Endodermal cell (in vitro differentiated cells): ENCODE measurements at regions not wholly inside any gene's neighbourhood (a gene's known extent, or its start where the extent isn't known, plus 50 kb on each side); places are given as distances from the start of the nearest gene placed in this dataset.

Experiments used
- DNase-seq: peaks from one replicate; pipeline ENCODE4 v3.0.0-alpha.2; 2017
- H3K27ac ChIP-seq: 2 replicates; pipeline ENCODE4 v1.5.1; 2013; ENCODE audit warnings: mild to moderate bottlenecking, low read depth, low read length, moderate library complexity
- H3K27me3 ChIP-seq: 2 replicates; pipeline ENCODE4 v1.6.1; 2013; ENCODE audit warnings: mild to moderate bottlenecking, low read length, moderate library complexity; ENCODE audit not compliant: insufficient read depth, control insufficient read depth, poor library complexity, severe bottlenecking
- H3K36me3 ChIP-seq: 2 replicates; pipeline ENCODE4 v1.7.0; 2013; ENCODE audit warnings: mild to moderate bottlenecking, low read length, moderate library complexity; ENCODE audit not compliant: control insufficient read depth, insufficient read depth
- H3K4me1 ChIP-seq: one replicate; pipeline ENCODE4 v1.7.0; 2013; ENCODE audit warnings: low read length; ENCODE audit not compliant: control insufficient read depth, insufficient read depth
- H3K4me3 ChIP-seq: 2 replicates; pipeline ENCODE4 v1.5.1; 2013; ENCODE audit warnings: mild to moderate bottlenecking, low read length, moderate library complexity
- H3K9ac ChIP-seq: 2 replicates; pipeline ENCODE4 v1.6.1; 2013; ENCODE audit warnings: mild to moderate bottlenecking, low read length, moderate library complexity; ENCODE audit not compliant: poor library complexity, severe bottlenecking; ENCODE audit errors: extremely low read depth
- H3K9me3 ChIP-seq: 2 replicates; pipeline ENCODE4 v1.6.1; 2013; ENCODE audit warnings: mild to moderate bottlenecking, low read length, moderate library complexity; ENCODE audit not compliant: control insufficient read depth
- H3K27ac Mint-ChIP-seq: 2 replicates; pipeline ENCODE4 v1.8.0; 2020; ENCODE audit warnings: mixed read lengths
- H3K27me3 Mint-ChIP-seq: 2 replicates; pipeline ENCODE4 v1.8.0; 2021; ENCODE audit warnings: mild to moderate bottlenecking, mixed read lengths; ENCODE audit not compliant: insufficient read depth
- H3K36me3 Mint-ChIP-seq: 2 replicates; pipeline ENCODE4 v1.8.0; 2020; ENCODE audit warnings: low read depth, mixed read lengths
- H3K4me1 Mint-ChIP-seq: 2 replicates; pipeline ENCODE4 v1.8.0; 2020; ENCODE audit warnings: mixed read lengths
- H3K4me3 Mint-ChIP-seq: 2 replicates; pipeline ENCODE4 v1.8.0; 2020; ENCODE audit warnings: mild to moderate bottlenecking, moderate library complexity, mixed read lengths
- H3K9me3 Mint-ChIP-seq: 2 replicates; pipeline ENCODE4 v1.8.0; 2020; ENCODE audit warnings: mild to moderate bottlenecking, mixed read lengths
- WGBS, 2 experiments: methylation state at CpG; one replicate each; pipeline versions ENCODE4 v1.1.5 to v1.1.7; 2013; ENCODE audit warnings: missing lambda C conversion rate in 2 of 2, mixed read lengths in 1 of 2; ENCODE audit not compliant: insufficient coverage in 1 of 2, insufficient read length in 1 of 2; 5-methylcytosine and 5-hydroxymethylcytosine counted together
- TF ChIP-seq, protein P1 (sequence below): fragments of 200-600 bp; sonication (generic); conservative IDR thresholded peaks from 2 replicates; pipeline ENCODE4 v1.5.0; 2021; ENCODE audit warnings: antibody characterized with exemption, mild to moderate bottlenecking

- H3K27ac Mint-ChIP-seq, result no peak overlapping the region
- no peak overlapping the region for H3K4me3 ChIP-seq
- TF ChIP-seq, protein P1, sequence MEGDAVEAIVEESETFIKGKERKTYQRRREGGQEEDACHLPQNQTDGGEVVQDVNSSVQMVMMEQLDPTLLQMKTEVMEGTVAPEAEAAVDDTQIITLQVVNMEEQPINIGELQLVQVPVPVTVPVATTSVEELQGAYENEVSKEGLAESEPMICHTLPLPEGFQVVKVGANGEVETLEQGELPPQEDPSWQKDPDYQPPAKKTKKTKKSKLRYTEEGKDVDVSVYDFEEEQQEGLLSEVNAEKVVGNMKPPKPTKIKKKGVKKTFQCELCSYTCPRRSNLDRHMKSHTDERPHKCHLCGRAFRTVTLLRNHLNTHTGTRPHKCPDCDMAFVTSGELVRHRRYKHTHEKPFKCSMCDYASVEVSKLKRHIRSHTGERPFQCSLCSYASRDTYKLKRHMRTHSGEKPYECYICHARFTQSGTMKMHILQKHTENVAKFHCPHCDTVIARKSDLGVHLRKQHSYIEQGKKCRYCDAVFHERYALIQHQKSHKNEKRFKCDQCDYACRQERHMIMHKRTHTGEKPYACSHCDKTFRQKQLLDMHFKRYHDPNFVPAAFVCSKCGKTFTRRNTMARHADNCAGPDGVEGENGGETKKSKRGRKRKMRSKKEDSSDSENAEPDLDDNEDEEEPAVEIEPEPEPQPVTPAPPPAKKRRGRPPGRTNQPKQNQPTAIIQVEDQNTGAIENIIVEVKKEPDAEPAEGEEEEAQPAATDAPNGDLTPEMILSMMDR, result no peak
Measured at GRCh38 chr14:84926656-84927055, 603.3 kb upstream of the FLRT2 start.

DNA sequence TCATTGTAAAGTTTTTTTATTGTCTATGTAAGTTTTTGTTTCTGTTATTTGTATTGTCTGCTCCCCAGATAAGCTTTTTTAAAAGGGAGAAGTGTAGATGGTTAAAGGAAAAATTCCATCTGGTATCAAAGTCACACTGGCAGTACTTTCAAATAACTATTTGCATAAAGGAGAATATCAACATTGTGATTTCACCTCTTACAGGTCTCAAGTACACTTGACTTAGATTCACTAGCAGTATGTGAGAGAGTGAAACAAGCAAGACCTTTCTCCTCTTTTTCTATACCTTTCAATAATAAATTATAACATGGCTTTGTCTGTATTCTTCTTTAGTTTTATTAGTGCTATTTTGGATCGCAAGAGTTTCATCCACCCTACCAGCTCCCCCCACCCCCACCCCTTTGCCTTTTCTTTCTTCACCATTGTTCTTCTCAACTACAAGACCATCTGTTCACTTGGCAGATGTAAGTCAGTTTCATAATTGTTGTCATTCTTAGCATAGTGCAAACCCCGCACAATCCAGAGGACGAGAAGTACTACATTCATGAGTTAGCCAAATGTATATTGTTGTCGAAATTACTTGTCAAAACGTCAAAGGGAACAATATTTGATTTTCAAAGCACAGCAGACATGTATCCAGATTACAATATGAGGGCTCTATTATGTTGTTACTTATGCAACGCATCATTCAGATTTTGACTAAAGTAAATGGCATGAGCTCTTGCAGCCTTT lies 602.7 kb upstream of the FLRT2 start:
- Mint-ChIP-seq H3K9me3 (no peaks in the 10 kb centered on the region), H3K4me1 (peaks cover 5% of the 10 kb centered on the region), H3K27me3 (no peaks in the 10 kb centered on the region), H3K4me3 (no peak overlapping the region), H3K36me3 (no peaks in the 10 kb centered on the region), H3K27ac (no peak overlapping the region)
- H3K36me3 ChIP-seq, result no peaks in the 10 kb centered on the region
- peak overlapping the region; percentile 45 for H3K27ac ChIP-seq
- H3K4me1 ChIP-seq, result no peaks in the 10 kb centered on the region
- no peak overlapping the region for H3K4me3 ChIP-seq
- H3K9me3 ChIP-seq, result no peaks in the 10 kb centered on the region
- no peak overlapping the region for H3K9ac ChIP-seq
- no peaks in the 10 kb centered on the region for H3K27me3 ChIP-seq
- 80 to 96% methylated on average over 5 to 6 of the region's 6 CpGs for WGBS, 2 experiments
- DNase-seq, result no peak
- TF ChIP-seq, protein P1, result no peak

More at GRCh38 chr14:84926656-84927055, 603.3 kb upstream of the FLRT2 start:
- Histone ChIP-seq H3K27ac (no peak overlapping the region), H3K9ac (no peak overlapping the region), H3K4me1 (no peaks in the 10 kb centered on the region), H3K36me3 (no peaks in the 10 kb centered on the region), H3K27me3 (no peaks in the 10 kb centered on the region), H3K9me3 (no peaks in the 10 kb centered on the region)
- Mint-ChIP-seq H3K36me3 (no peaks in the 10 kb centered on the region), H3K27me3 (no peaks in the 10 kb centered on the region), H3K4me1 (peaks cover 5% of the 10 kb centered on the region), H3K9me3 (no peaks in the 10 kb centered on the region), H3K4me3 (no peak overlapping the region)
- no peak for DNase-seq
- WGBS, 2 experiments, result no CpG with 5 or more reads among the region's 1 CpG

DNA sequence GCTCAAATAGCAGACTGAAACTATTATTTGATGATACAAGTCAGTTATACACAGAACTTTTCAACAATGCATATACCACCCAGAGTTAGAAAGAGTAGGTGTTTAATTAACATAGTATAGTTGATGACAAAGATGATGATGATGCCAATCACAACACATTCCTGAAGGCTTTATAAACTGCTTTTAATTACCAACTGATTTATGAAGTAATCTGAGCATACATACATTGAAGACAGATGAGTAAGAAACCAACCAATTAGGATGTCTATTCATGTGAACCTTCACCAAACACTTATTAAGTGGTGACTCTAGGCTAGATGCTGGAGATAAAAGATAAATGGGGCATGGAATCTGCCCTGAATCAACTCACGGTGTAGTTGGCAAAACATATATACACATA lies 600.9 kb upstream of the FLRT2 start:
- Mint-ChIP-seq H3K9me3 (no peaks in the 10 kb centered on the region), H3K36me3 (no peaks in the 10 kb centered on the region), H3K27me3 (peaks cover 11% of the 10 kb centered on the region), H3K4me1 (peaks cover 6% of the 10 kb centered on the region), H3K27ac (no peak overlapping the region), H3K4me3 (no peak overlapping the region)
- TF ChIP-seq, protein P1, result no peak
- Histone ChIP-seq H3K27me3 (no peaks in the 10 kb centered on the region), H3K4me3 (no peak overlapping the region), H3K4me1 (no peaks in the 10 kb centered on the region), H3K9me3 (no peaks in the 10 kb centered on the region), H3K9ac (no peak overlapping the region), H3K27ac (no peak overlapping the region), H3K36me3 (no peaks in the 10 kb centered on the region)
- no peak for DNase-seq
- WGBS, 2 experiments, result no CpG with 5 or more reads among the region's 1 CpG
